H1 (cell line): ENCODE measurements at regions not wholly inside any gene's neighbourhood (a gene's known extent, or its start where the extent isn't known, plus 50 kb on each side); places are given as distances from the start of the nearest gene placed in this dataset.

Experiments used
- CTCF ChIA-PET: fragments of 300-600 bp; sonication (Branson Sonifier 250); formaldehyde crosslinking; loops from one replicate; lab custom pipeline; 2021; ENCODE audit not compliant: partially characterized antibody; lab: Charles Lee
- POLR2A ChIA-PET: fragments of 300-600 bp; sonication (Branson Sonifier 250); formaldehyde crosslinking; loops from one replicate; lab custom pipeline; 2021; ENCODE audit warnings: inconsistent platforms; ENCODE audit not compliant: partially characterized antibody; lab: Charles Lee
- DNase-seq, 2 experiments: peaks; one replicate each; pipeline versions ENCODE4 v3.0.0 to v3.0.0-alpha.2; 2010 to 2022; ENCODE audit warnings: low spot score in 2 of 2, low read depth in 1 of 2, mixed read lengths in 1 of 2
- FAIRE-seq: peaks from 2 replicates; lab custom pipeline; 2011; peaks lifted over from hg19 to GRCh38; lab: Jason Lieb, UNC
- H2AFZ ChIP-seq: 2 replicates; pipeline ENCODE4 v1.8.1; 2012; ENCODE audit warnings: low read length, inconsistent platforms
- H2AK5ac ChIP-seq: 2 replicates; pipeline ENCODE4 v1.6.1; 2013; ENCODE audit warnings: low read depth, low read length
- H2BK120ac ChIP-seq: replicated peaks from 2 replicates; pipeline ENCODE3; 2013; ENCODE audit warnings: low read depth, low read length, inconsistent platforms
- H2BK12ac ChIP-seq: 2 replicates; pipeline ENCODE4 v1.6.1; 2013; ENCODE audit warnings: low read depth, low read length
- H2BK15ac ChIP-seq: 2 replicates; pipeline ENCODE4 v1.6.1; 2013; ENCODE audit warnings: low read length
- H2BK20ac ChIP-seq: 2 replicates; pipeline ENCODE4 v1.6.1; 2013; ENCODE audit warnings: low read length
- H2BK5ac ChIP-seq: 2 replicates; pipeline ENCODE4 v1.6.1; 2013; ENCODE audit warnings: low read depth, low read length
- H3K14ac ChIP-seq: 2 replicates; pipeline ENCODE4 v1.6.1; 2013; ENCODE audit warnings: inconsistent platforms; ENCODE audit not compliant: insufficient read length
- H3K18ac ChIP-seq: 2 replicates; pipeline ENCODE4 v1.6.1; 2013; ENCODE audit warnings: low read length; ENCODE audit errors: extremely low read depth
- H3K23ac ChIP-seq: 2 replicates; pipeline ENCODE4 v1.6.1; 2013; ENCODE audit warnings: inconsistent platforms; ENCODE audit not compliant: insufficient read length
- H3K23me2 ChIP-seq: 2 replicates; pipeline ENCODE4 v1.6.1; 2013; ENCODE audit warnings: low read depth, low read length
- H3K27ac ChIP-seq: 2 replicates; pipeline ENCODE4 v1.6.1; 2011; ENCODE audit warnings: low read depth, low read length, inconsistent platforms
- H3K27me3 ChIP-seq, 4 experiments: replicated peaks in 1 of 4; 1 replicate in 1 of 4; 2 replicates in 3 of 4; pipeline versions ENCODE4 v1.6.1 to v1.8.1; 2011 to 2013; ENCODE audit warnings: low read length in 3 of 4, mild to moderate bottlenecking in 3 of 4, inconsistent platforms in 2 of 4, mixed read lengths in 2 of 4, moderate library complexity in 1 of 4; ENCODE audit not compliant: control insufficient read depth in 3 of 4, insufficient read depth in 3 of 4; ENCODE audit errors: extremely low read depth in 1 of 4
- H3K36me3 ChIP-seq, 4 experiments: 2 replicates each; pipeline versions ENCODE4 v1.6.1 to v1.8.1; 2011 to 2013; ENCODE audit warnings: mild to moderate bottlenecking in 4 of 4, low read length in 3 of 4, moderate library complexity in 2 of 4, control low read depth in 1 of 4, inconsistent platforms in 1 of 4; ENCODE audit not compliant: insufficient read depth in 4 of 4, control insufficient read depth in 2 of 4
- H3K4ac ChIP-seq: replicated peaks from 2 replicates; pipeline ENCODE3; 2013; ENCODE audit warnings: low read length, low read depth, mixed read lengths, inconsistent platforms; ENCODE audit not compliant: insufficient read length
- H3K4me1 ChIP-seq, 4 experiments: replicated peaks in 1 of 4; 1 replicate in 1 of 4; 2 replicates in 3 of 4; pipeline versions ENCODE4 v1.6.1 to v1.8.1; 2011 to 2013; ENCODE audit warnings: low read length in 3 of 4, inconsistent platforms in 2 of 4, mixed read lengths in 1 of 4; ENCODE audit not compliant: insufficient read depth in 4 of 4, control insufficient read depth in 3 of 4
- H3K4me2 ChIP-seq, 2 experiments: 2 replicates each; pipeline versions ENCODE4 v1.6.1 to v1.8.1; 2011 to 2013; ENCODE audit warnings: low read depth in 2 of 2, low read length in 2 of 2, control low read depth in 1 of 2, inconsistent platforms in 1 of 2, mild to moderate bottlenecking in 1 of 2; ENCODE audit not compliant: insufficient read depth in 1 of 2
- H3K4me3 ChIP-seq, 4 experiments: fragments of 200-600, 300-600 bp in 1 of 4; sonication (generic), shearing (Covaris generic), sonication (Bioruptor Twin) in 1 of 4; 2 replicates each; pipeline versions ENCODE4 v1.5.1 to v1.8.1; 2011 to 2016; ENCODE audit warnings: low read length in 4 of 4, low read depth in 3 of 4, control low read depth in 2 of 4, inconsistent platforms in 2 of 4, mild to moderate bottlenecking in 2 of 4, mixed read lengths in 1 of 4, moderate library complexity in 1 of 4; ENCODE audit not compliant: insufficient read depth in 2 of 4; ENCODE audit errors: extremely low read depth in 1 of 4
- H3K56ac ChIP-seq: replicated peaks from 2 replicates; pipeline ENCODE3; 2013; ENCODE audit warnings: low read depth, mild to moderate bottlenecking, mixed read lengths, low read length, inconsistent platforms; ENCODE audit not compliant: insufficient read length
- H3K79me1 ChIP-seq: 2 replicates; pipeline ENCODE4 v1.6.1; 2013; ENCODE audit warnings: low read depth, low read length, control low read depth
- H3K79me2 ChIP-seq, 2 experiments: 2 replicates each; pipeline versions ENCODE4 v1.6.1 to v1.8.1; 2012 to 2013; ENCODE audit warnings: low read length in 2 of 2, mild to moderate bottlenecking in 2 of 2, inconsistent platforms in 1 of 2; ENCODE audit not compliant: insufficient read depth in 2 of 2, control insufficient read depth in 1 of 2
- H3K9ac ChIP-seq, 4 experiments: replicated peaks in 1 of 4; 1 replicate in 1 of 4; 2 replicates in 3 of 4; pipeline versions ENCODE4 v1.6.1 to v1.8.1; 2011 to 2013; ENCODE audit warnings: low read depth in 3 of 4, low read length in 3 of 4, control low read depth in 2 of 4, mild to moderate bottlenecking in 2 of 4, moderate library complexity in 2 of 4, inconsistent platforms in 1 of 4; ENCODE audit errors: extremely low read depth in 1 of 4
- H3K9me3 ChIP-seq, 2 experiments: 2 replicates each; pipeline versions ENCODE4 v1.6.1 to v1.8.1; 2012 to 2013; ENCODE audit warnings: mild to moderate bottlenecking in 2 of 2, moderate library complexity in 2 of 2, control low read depth in 1 of 2, inconsistent platforms in 1 of 2, low read depth in 1 of 2, low read length in 1 of 2, mixed read lengths in 1 of 2; ENCODE audit not compliant: insufficient read depth in 2 of 2
- H4K20me1 ChIP-seq, 2 experiments: replicated peaks in 1 of 2; 2 replicates each; pipeline versions ENCODE3 to v1.8.1; 2011 to 2013; ENCODE audit warnings: inconsistent platforms in 2 of 2, low read length in 2 of 2, mild to moderate bottlenecking in 1 of 2; ENCODE audit not compliant: insufficient read depth in 2 of 2, control insufficient read depth in 1 of 2
- H4K5ac ChIP-seq: 2 replicates; pipeline ENCODE4 v1.6.1; 2013; ENCODE audit warnings: low read length, low read depth, mixed read lengths, inconsistent platforms; ENCODE audit not compliant: insufficient read length
- H4K8ac ChIP-seq: 2 replicates; pipeline ENCODE4 v1.8.0; 2013; ENCODE audit warnings: mild to moderate bottlenecking, moderate library complexity, low read length, inconsistent platforms; ENCODE audit not compliant: insufficient read depth; ENCODE audit errors: extremely low read depth
- H4K91ac ChIP-seq: replicated peaks from 2 replicates; pipeline ENCODE3; 2013; ENCODE audit warnings: low read length, mixed read lengths, inconsistent platforms; ENCODE audit not compliant: insufficient read length
- GABPA ChIP-seq: IDR thresholded peaks from 2 replicates; pipeline ENCODE4 v1.6.1; 2011; ENCODE audit warnings: mild to moderate bottlenecking, low read length, moderate library complexity, borderline replicate concordance; ENCODE audit not compliant: insufficient read depth
- WGBS, 2 experiments: shearing (Covaris generic) in 1 of 2; methylation state at CpG; one replicate each; pipeline versions ENCODE4 v1.1.6 to v1.1.7; 2013 to 2015; ENCODE audit warnings: low lambda C conversion rate in 2 of 2, mixed read lengths in 2 of 2, inconsistent platforms in 1 of 2, low coverage in 1 of 2, missing lambda C conversion rate in 1 of 2; ENCODE audit not compliant: insufficient replicate concordance in 2 of 2, insufficient coverage in 1 of 2, insufficient read length in 1 of 2; ENCODE audit errors: extremely low coverage in 1 of 2, missing lambda C conversion rate in 1 of 2; 5-methylcytosine and 5-hydroxymethylcytosine counted together

DNA sequence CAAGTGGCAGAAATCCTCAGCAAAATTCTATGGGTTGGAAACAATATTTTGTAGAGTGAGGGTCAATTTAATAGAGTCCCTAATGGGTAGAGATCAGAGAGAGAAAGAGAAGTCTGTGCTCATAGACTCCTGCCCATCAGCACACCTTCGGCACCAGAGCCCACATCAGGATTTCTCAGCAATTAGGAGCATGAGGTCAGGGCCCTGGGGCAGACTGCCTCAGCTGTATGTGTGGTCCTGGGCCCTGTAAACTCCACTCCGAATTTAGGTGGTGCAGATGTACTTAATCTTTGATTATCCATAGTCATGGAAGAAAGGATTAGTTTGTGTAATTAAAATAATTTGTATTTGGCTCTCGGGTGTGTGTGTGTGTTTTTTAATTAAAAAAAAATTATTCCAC, 372.6 kb downstream of the AEBP2 start:
- H3K79me2 ChIP-seq, result no peaks in the 10 kb centered on the region
- no peak overlapping the region for H2BK12ac ChIP-seq
- ChIA-PET POLR2A (no interaction called here), CTCF (no interaction called here)
- DNase-seq (no peak), FAIRE-seq (no peak)
- no peak for TF ChIP-seq GABPA
- H3K79me1 ChIP-seq, result no peaks in the 10 kb centered on the region
- no peak overlapping the region for H3K27ac ChIP-seq
- H4K20me1 ChIP-seq, result no peaks in the 10 kb centered on the region
- H2BK5ac ChIP-seq, result no peak overlapping the region
- no peak overlapping the region for H3K14ac ChIP-seq
- H3K4ac ChIP-seq, result no peak overlapping the region
- no peak overlapping the region for H4K8ac ChIP-seq
- no peaks in the 10 kb centered on the region for H3K23me2 ChIP-seq
- H3K27me3 ChIP-seq, result no peaks in the 10 kb centered on the region; a peak in 1 of 7 replicates
- no peak overlapping the region for H4K5ac ChIP-seq
- no peaks in the 10 kb centered on the region for H3K36me3 ChIP-seq
- H2BK15ac ChIP-seq, result no peak overlapping the region
- no peak overlapping the region for H3K9ac ChIP-seq
- no peak overlapping the region for H3K56ac ChIP-seq
- H3K4me2 ChIP-seq, result no peak overlapping the region
- H3K9me3 ChIP-seq, result peaks cover 3 to 11% of the 10 kb centered on the region in 2 experiments; a peak in 3 of 4 replicates
- H3K4me3 ChIP-seq, result no peak overlapping the region
- no peak overlapping the region for H2BK120ac ChIP-seq
- no peak overlapping the region for H2AK5ac ChIP-seq
- H2BK20ac ChIP-seq, result no peak overlapping the region
- no peaks in the 10 kb centered on the region for H3K4me1 ChIP-seq
- H2AFZ ChIP-seq, result no peak overlapping the region
- H4K91ac ChIP-seq, result no peak overlapping the region
- H3K18ac ChIP-seq, result no peak overlapping the region
- 89% methylated on average over 3 of the region's 3 CpGs; no CpG with 5 or more reads in 1 of the 2 experiments for WGBS, 2 experiments
- no peak overlapping the region for H3K23ac ChIP-seq
